K562 (cell line): ENCODE measurements at regions not wholly inside any gene's neighbourhood (a gene's known extent, or its start where the extent isn't known, plus 50 kb on each side); places are given as distances from the start of the nearest gene placed in this dataset.
A peak's percentile ranks its signal among the peaks of the same experiment; 100 is the strongest.

Experiments used
- ATAC-seq: fragments of 200-7000 bp; cut with Tn5 transposase; 3 replicates; pipeline ENCODE4 v1.9.1; 2020; ENCODE audit warnings: moderate library complexity
- BruUV-seq: library from RNA; stranded (reverse); fragments of 400-500 nt; replicated peaks from 2 replicates; lab custom pipeline; 2021; lab: Mats Ljungman, UMichigan
- CTCF ChIA-PET: fragments of 300-600 bp; formaldehyde crosslinking; extraction: SDS; loops from one replicate; lab custom pipeline; 2021; ENCODE audit warnings: low intra/inter-chr PET ratio; lab: Yijun Ruan, JAX
- POLR2A ChIA-PET: fragments of 300-600, 350-650 bp; sonication (Branson Sonifier 250); formaldehyde crosslinking; extraction: SDS; loops from one replicate; lab custom pipeline; 2021; ENCODE audit warnings: antibody characterized with exemption, inconsistent platforms; lab: Yijun Ruan, JAX
- DNase-seq, 4 experiments: peaks; one replicate each; pipeline versions ENCODE4 v3.0.0 to v3.0.0-alpha.2; 2011 to 2018; ENCODE audit warnings: low spot score in 3 of 4, mixed read lengths in 3 of 4; ENCODE audit errors: extremely low read depth in 1 of 4
- FAIRE-seq: peaks from 2 replicates; lab custom pipeline; 2011; peaks lifted over from hg19 to GRCh38; lab: Jason Lieb, UNC
- H2AFZ ChIP-seq: 2 replicates; pipeline ENCODE4 v1.6.0; 2011; ENCODE audit warnings: low read depth, low read length, control low read depth, inconsistent platforms
- H3K27ac ChIP-seq: fragments of 200-600 bp; 3 replicates; pipeline ENCODE4 v1.8.0; 2011; ENCODE audit warnings: low read depth, mild to moderate bottlenecking, control low read depth, inconsistent platforms, low read length, moderate library complexity, mixed read lengths; ENCODE audit errors: extremely low read depth
- H3K27me3 ChIP-seq, 2 experiments: fragments of 300-600 bp in 1 of 2; 2 replicates in 1 of 2; 3 replicates in 1 of 2; pipeline versions ENCODE4 v1.6.0 to v1.8.0; 2011; ENCODE audit warnings: inconsistent platforms in 2 of 2, low read length in 2 of 2, mild to moderate bottlenecking in 1 of 2, mixed read lengths in 1 of 2, moderate library complexity in 1 of 2; ENCODE audit not compliant: control insufficient read depth in 2 of 2, insufficient read depth in 2 of 2
- H3K36me3 ChIP-seq: fragments of 300-600 bp; 3 replicates; pipeline ENCODE4 v1.8.0; 2011; ENCODE audit warnings: mild to moderate bottlenecking, low read length, inconsistent platforms; ENCODE audit not compliant: control insufficient read depth, insufficient read depth
- H3K4me1 ChIP-seq, 2 experiments: fragments of 200-600 bp in 1 of 2; replicated peaks in 1 of 2; 2 replicates in 1 of 2; 3 replicates in 1 of 2; pipeline versions ENCODE4 v1.5.1 to v1.8.0; 2011; ENCODE audit warnings: inconsistent platforms in 2 of 2, low read length in 2 of 2, mild to moderate bottlenecking in 1 of 2, mixed read lengths in 1 of 2, moderate library complexity in 1 of 2; ENCODE audit not compliant: control insufficient read depth in 2 of 2, insufficient read depth in 2 of 2
- H3K4me2 ChIP-seq: 2 replicates; pipeline ENCODE4 v1.6.1; 2011; ENCODE audit warnings: low read length, control low read depth, inconsistent platforms, mixed read lengths; ENCODE audit not compliant: insufficient read depth
- H3K4me3 ChIP-seq: fragments of 200-600 bp; sonication (generic), shearing (Covaris generic); 2 replicates; pipeline ENCODE4 v1.5.1; 2016; ENCODE audit warnings: control low read depth, inconsistent platforms
- H3K79me2 ChIP-seq: fragments of 200-600 bp; 3 replicates; pipeline ENCODE4 v1.8.0; 2011; ENCODE audit warnings: low read length, inconsistent platforms; ENCODE audit not compliant: control insufficient read depth, insufficient read depth
- H3K9ac ChIP-seq, 2 experiments: 2 replicates each; pipeline versions ENCODE4 v1.6.0 to v1.6.1; 2011; ENCODE audit warnings: low read depth in 2 of 2, low read length in 2 of 2, control low read depth in 1 of 2, inconsistent platforms in 1 of 2, mild to moderate bottlenecking in 1 of 2, mixed read lengths in 1 of 2; ENCODE audit not compliant: insufficient read depth in 1 of 2
- H3K9me1 ChIP-seq: one replicate; pipeline ENCODE4 v1.6.0; 2011; ENCODE audit warnings: inconsistent platforms, mild to moderate bottlenecking, low read length, moderate library complexity; ENCODE audit not compliant: control insufficient read depth, insufficient read depth
- H3K9me3 ChIP-seq: replicated peaks from 2 replicates; pipeline ENCODE4 v1.5.1; 2011; ENCODE audit warnings: low read depth, low read length, inconsistent platforms; ENCODE audit not compliant: control insufficient read depth, insufficient read depth
- H4K20me1 ChIP-seq: replicated peaks from 2 replicates; pipeline ENCODE4 v1.6.1; 2011; ENCODE audit warnings: low read length, inconsistent platforms, mixed read lengths; ENCODE audit not compliant: control insufficient read depth, insufficient read depth
- FOSL1 ChIP-seq: fragments of 200-800 bp; sonication (Bioruptor generic); conservative IDR thresholded peaks from 2 replicates; pipeline ENCODE4 v1.6.1; 2016; ENCODE audit warnings: missing genetic modification characterization, missing compliant biosample characterization
- FOXK2 ChIP-seq, 2 experiments: fragments of 450-650 bp; IDR thresholded peaks in 1 of 2; conservative IDR thresholded peaks in 1 of 2; 2 replicates each; pipeline ENCODE4 v1.6.1; 2016; ENCODE audit warnings: low read depth in 2 of 2, mild to moderate bottlenecking in 1 of 2
- GTF2A2 ChIP-seq: IDR thresholded peaks from 2 replicates; pipeline ENCODE4 v1.6.1; 2016; ENCODE audit warnings: mild to moderate bottlenecking, missing genetic modification characterization, missing compliant biosample characterization
- RNF2 ChIP-seq: sonication (generic); IDR thresholded peaks from 2 replicates; pipeline ENCODE4 v1.6.1; 2016
- THAP7 ChIP-seq: fragments of 250-450 bp; sonication (Bioruptor Pico); IDR thresholded peaks from 2 replicates; pipeline ENCODE4 v1.5.0; 2021
- ZHX1 ChIP-seq: fragments of 150-350 bp; conservative IDR thresholded peaks from 2 replicates; pipeline ENCODE4 v1.6.1; 2014; ENCODE audit warnings: low read length
- ZNF24 ChIP-seq: fragments of 450-650 bp; IDR thresholded peaks from 2 replicates; pipeline ENCODE4 v1.6.1; 2016
- ZNF512 ChIP-seq: IDR thresholded peaks from 2 replicates; pipeline ENCODE4 v1.6.1; 2016; ENCODE audit warnings: missing genetic modification characterization, missing compliant biosample characterization
- ZNF699 ChIP-seq: fragments of 250-450 bp; sonication (Bioruptor Pico); IDR thresholded peaks from 2 replicates; pipeline ENCODE4 v1.8.0; 2021; ENCODE audit warnings: mild to moderate bottlenecking, moderate library complexity; ENCODE audit not compliant: insufficient replicate concordance
- WGBS: fragments of 100-300 bp; shearing (Covaris generic); methylation state at CpG from one replicate; pipeline ENCODE4 v1.1.6; 2016; ENCODE audit warnings: low coverage, mixed read lengths; ENCODE audit not compliant: insufficient coverage; ENCODE audit errors: missing lambda C conversion rate; 5-methylcytosine and 5-hydroxymethylcytosine counted together
- in situ Hi-C: fragments of 300-500 bp; cut with MboI; formaldehyde crosslinking; loops from 4 replicates; pipeline ENCODE4 v1.15.0; 2018; ENCODE audit warnings: inconsistent platforms, mixed read lengths
- intact Hi-C: fragments of 100-400 bp; cut with micrococcal nuclease; formaldehyde crosslinking; loops from 2 replicates; pipeline ENCODE4 v1.14.2; 2022
- TF ChIP-seq, protein P1 (sequence below): fragments of 450-650 bp; formaldehyde crosslinking; conservative IDR thresholded peaks from 2 replicates; pipeline ENCODE4 v1.4.0; 2022; ENCODE audit warnings: mild to moderate bottlenecking, missing genetic modification characterization
- TF ChIP-seq, protein P2 (sequence below): fragments of 450-650 bp; IDR thresholded peaks from 2 replicates; pipeline ENCODE4 v1.6.1; 2016; ENCODE audit warnings: borderline replicate concordance

- H3K27ac ChIP-seq: no peak overlapping the region
- H3K4me3 ChIP-seq: no peak overlapping the region
- no peak overlapping the region for H2AFZ ChIP-seq
- CTCF ChIA-PET: no interaction called here
- in situ Hi-C loops: no loop called here
- POLR2A ChIA-PET: interaction anchor here (0.6 to 0.8 kb wide), 2 partner anchors 27 to 294 kb away, joined by 3 to 4 read pairs; no protein-coding TSS in a partner anchor
- BruUV-seq: no TSS peak
- no peak overlapping the region for H3K4me2 ChIP-seq
- no peaks in the 10 kb centered on the region for H3K79me2 ChIP-seq
- H3K9me3 ChIP-seq: no peaks in the 10 kb centered on the region
- no peak for DNase-seq
- no peak for ATAC-seq
- no peaks in the 10 kb centered on the region for H3K9me1 ChIP-seq
- TF ChIP-seq FOXK2 (conservative IDR thresholded peaks at IDR 0.05 in 1 of 2, IDR thresholded peaks at IDR 0.05 in 1 of 2; ENCODE audit: low read depth in 2 of 2) (no peak), GTF2A2 (tag) (no peak), THAP7 (no peak), RNF2 (no peak), ZNF699 (CRISPR knock-in tag) (no peak), ZHX1 (no peak), ZNF512 (peak; percentile 87), ZNF24 (no peak), FOSL1 (tag) (no peak)
- TF ChIP-seq, protein P1, sequence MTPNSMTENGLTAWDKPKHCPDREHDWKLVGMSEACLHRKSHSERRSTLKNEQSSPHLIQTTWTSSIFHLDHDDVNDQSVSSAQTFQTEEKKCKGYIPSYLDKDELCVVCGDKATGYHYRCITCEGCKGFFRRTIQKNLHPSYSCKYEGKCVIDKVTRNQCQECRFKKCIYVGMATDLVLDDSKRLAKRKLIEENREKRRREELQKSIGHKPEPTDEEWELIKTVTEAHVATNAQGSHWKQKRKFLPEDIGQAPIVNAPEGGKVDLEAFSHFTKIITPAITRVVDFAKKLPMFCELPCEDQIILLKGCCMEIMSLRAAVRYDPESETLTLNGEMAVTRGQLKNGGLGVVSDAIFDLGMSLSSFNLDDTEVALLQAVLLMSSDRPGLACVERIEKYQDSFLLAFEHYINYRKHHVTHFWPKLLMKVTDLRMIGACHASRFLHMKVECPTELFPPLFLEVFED: 0 out of 2 replicates have a peak, but pooled peaks have one; percentile 26
- TF ChIP-seq, protein P2, sequence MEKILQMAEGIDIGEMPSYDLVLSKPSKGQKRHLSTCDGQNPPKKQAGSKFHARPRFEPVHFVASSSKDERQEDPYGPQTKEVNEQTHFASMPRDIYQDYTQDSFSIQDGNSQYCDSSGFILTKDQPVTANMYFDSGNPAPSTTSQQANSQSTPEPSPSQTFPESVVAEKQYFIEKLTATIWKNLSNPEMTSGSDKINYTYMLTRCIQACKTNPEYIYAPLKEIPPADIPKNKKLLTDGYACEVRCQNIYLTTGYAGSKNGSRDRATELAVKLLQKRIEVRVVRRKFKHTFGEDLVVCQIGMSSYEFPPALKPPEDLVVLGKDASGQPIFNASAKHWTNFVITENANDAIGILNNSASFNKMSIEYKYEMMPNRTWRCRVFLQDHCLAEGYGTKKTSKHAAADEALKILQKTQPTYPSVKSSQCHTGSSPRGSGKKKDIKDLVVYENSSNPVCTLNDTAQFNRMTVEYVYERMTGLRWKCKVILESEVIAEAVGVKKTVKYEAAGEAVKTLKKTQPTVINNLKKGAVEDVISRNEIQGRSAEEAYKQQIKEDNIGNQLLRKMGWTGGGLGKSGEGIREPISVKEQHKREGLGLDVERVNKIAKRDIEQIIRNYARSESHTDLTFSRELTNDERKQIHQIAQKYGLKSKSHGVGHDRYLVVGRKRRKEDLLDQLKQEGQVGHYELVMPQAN: no peak
- H3K4me1 ChIP-seq: no peaks in the 10 kb centered on the region
- H4K20me1 ChIP-seq: 0 out of 2 replicates have a peak, but pooled peaks cover 7% of the 10 kb centered on the region
- no peak for FAIRE-seq
- 0% methylated on average over 2 of the region's 3 CpGs for WGBS
- H3K27me3 ChIP-seq: peaks cover 0 to 40% of the 10 kb centered on the region in 2 experiments; a peak in 2 of 5 replicates
- intact Hi-C loops: no loop called here
- H3K9ac ChIP-seq: no peak overlapping the region
- no peaks in the 10 kb centered on the region for H3K36me3 ChIP-seq
These were observed 111.5 kb downstream of the NPTX2 start for GRCh38 chr7:98728555-98728954.
